ENCODE measurements at regions not wholly inside any gene's neighbourhood (a gene's known extent, or its start where the extent isn't known, plus 50 kb on each side); places are given as distances from the start of the nearest gene placed in this dataset.

DNA sequence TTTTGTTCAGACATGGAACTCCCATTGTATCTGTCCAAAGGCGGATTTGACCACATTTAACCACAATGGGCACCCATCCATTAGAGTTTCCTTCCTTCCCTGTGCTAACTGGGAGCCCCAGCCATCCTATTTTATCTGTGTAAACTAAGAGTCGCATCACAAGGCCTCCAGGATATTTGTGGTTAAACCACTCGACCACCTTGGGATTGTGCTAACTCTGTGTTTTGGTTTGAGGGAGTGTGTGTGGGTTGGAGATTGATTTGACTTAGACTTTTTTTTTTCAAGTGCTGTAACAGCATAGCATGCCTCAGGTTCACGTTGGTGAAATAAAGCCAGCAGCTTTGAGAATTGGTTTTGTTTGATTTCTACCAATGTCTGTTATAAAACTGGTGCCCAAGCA, 100.4 kb upstream of the TP63 start:
- no peak for FAIRE-seq
- no peak for TF ChIP-seq POU2F2 (IDR thresholded peaks at IDR 0.05; ENCODE audit: low read depth, low read length)
- TF ChIP-seq SPI1 (IDR thresholded peaks at IDR 0.05; ENCODE audit: low read depth, low read length), result no peak
- no peak for TF ChIP-seq POLR2A (IDR thresholded peaks at IDR 0.05; ENCODE audit: low read depth, low read length)
- no peak for TF ChIP-seq PAX5 (IDR thresholded peaks at IDR 0.05; ENCODE audit: insufficient read depth, low read length, severe bottlenecking)
- TF ChIP-seq POLR2AphosphoS5 (IDR thresholded peaks at IDR 0.05; ENCODE audit: low read depth, low read length), result no peak
- TF ChIP-seq TAF1 (IDR thresholded peaks at IDR 0.05; ENCODE audit: low read depth, low read length), result no peak
- DNase-seq (ENCODE audit: insufficient read length, low spot score), result no peak

DNA sequence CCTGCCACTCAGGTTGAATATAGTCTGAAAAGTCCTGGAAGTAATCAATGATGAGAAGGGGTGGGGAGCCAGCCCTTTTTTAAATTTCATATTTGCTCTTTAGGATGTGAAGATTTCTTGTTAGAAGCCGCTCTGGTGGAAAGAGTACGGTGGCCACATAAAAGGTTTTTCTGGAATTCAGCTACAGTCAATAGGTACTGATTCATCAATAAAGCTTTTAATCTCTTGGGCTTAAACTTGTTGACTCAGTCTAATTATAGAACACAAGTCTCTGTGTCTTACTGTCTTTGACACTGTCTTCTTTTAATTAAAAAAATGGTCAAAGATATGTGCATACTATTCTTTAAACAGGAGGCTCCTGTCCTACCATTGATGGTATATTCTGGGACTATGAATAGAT, 99.9 kb upstream of the TP63 start:
- no peak for FAIRE-seq
- no peak for DNase-seq (ENCODE audit: insufficient read length, low spot score)
- TF ChIP-seq POLR2A (IDR thresholded peaks at IDR 0.05; ENCODE audit: low read depth, low read length) (no peak), POLR2AphosphoS5 (IDR thresholded peaks at IDR 0.05; ENCODE audit: low read depth, low read length) (no peak), PAX5 (IDR thresholded peaks at IDR 0.05; ENCODE audit: insufficient read depth, low read length, severe bottlenecking) (no peak), TAF1 (IDR thresholded peaks at IDR 0.05; ENCODE audit: low read depth, low read length) (no peak), SPI1 (IDR thresholded peaks at IDR 0.05; ENCODE audit: low read depth, low read length) (no peak)

DNA sequence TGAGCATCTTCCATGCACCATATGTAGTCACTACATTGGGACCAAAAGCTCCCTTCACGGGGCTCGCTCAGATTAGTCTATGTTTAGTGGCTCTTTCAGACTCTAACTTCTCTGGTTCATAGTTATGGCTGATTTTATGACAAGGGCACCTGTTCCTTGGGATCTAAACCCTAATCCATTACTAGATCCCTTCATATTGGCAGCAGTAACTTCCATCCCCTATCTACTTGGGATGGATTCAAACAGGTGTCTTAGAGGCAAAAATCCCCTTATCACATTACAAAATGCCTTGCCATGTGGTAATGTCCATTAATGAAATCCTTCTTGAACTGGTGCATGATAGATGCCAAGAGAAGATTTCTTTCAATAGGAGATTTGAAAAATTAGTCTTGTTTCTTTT, 96.7 kb upstream of the TP63 start:
- no peak for FAIRE-seq
- no peak for DNase-seq (ENCODE audit: insufficient read length, low spot score)
- TF ChIP-seq PAX5 (IDR thresholded peaks at IDR 0.05; ENCODE audit: insufficient read depth, low read length, severe bottlenecking) (no peak), POU2F2 (IDR thresholded peaks at IDR 0.05; ENCODE audit: low read depth, low read length) (no peak), POLR2A (IDR thresholded peaks at IDR 0.05; ENCODE audit: low read depth, low read length) (no peak), POLR2AphosphoS5 (IDR thresholded peaks at IDR 0.05; ENCODE audit: low read depth, low read length) (no peak), TAF1 (IDR thresholded peaks at IDR 0.05; ENCODE audit: low read depth, low read length) (no peak), SPI1 (IDR thresholded peaks at IDR 0.05; ENCODE audit: low read depth, low read length) (no peak)

DNA sequence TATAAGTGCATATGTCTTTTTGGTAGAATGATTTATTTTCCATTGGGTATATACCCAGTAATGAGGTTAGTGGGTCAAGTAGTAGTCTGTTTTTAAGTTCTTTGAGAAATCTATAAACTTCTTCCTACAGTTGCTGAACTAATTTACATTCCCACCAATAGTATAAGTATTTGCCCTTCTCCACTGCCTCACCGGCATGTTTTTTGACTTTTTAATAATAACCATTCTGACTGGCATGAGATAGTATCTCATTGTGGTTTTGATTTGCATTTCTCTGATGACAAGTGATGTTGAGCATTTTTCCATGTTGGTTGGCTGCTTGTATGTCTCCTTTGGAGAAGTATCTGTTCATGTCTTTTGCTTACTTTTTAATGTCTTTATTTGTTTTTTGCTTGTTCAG, 94.1 kb upstream of the TP63 start:
- FAIRE-seq, result no peak

DNA sequence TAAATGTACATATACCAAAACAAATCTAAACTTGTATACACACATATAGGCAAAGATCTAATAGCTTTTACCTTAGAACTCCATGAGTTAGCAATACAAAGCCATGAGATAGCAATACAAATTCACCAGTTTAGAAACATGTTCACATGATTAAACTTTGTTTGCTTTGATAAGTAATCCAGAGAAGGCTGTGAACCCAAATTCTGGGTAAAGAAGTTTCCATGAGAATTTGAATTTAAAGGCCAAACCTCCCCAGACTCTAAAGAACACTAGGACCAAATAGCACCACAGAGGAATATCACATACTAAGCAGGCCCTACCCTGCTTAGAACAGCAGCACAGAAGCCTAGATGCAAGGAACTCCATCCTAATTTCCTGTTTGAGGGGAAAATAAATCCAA, 83.7 kb upstream of the TP63 start:
- no peak for TF ChIP-seq POLR2A (IDR thresholded peaks at IDR 0.05; ENCODE audit: low read depth, low read length)
- no peak for TF ChIP-seq POLR2AphosphoS5 (IDR thresholded peaks at IDR 0.05; ENCODE audit: low read depth, low read length)
- TF ChIP-seq POU2F2 (IDR thresholded peaks at IDR 0.05; ENCODE audit: low read depth, low read length), result no peak
- TF ChIP-seq PAX5 (IDR thresholded peaks at IDR 0.05; ENCODE audit: insufficient read depth, low read length, severe bottlenecking), result no peak
- no peak for TF ChIP-seq SPI1 (IDR thresholded peaks at IDR 0.05; ENCODE audit: low read depth, low read length)
- no peak for TF ChIP-seq TAF1 (IDR thresholded peaks at IDR 0.05; ENCODE audit: low read depth, low read length)
- DNase-seq (ENCODE audit: insufficient read length, low spot score) (no peak), FAIRE-seq (no peak)

More for the DNA sequence above, 94.1 kb upstream of the TP63 start:
- no peak for TF ChIP-seq TAF1 (IDR thresholded peaks at IDR 0.05; ENCODE audit: low read depth, low read length)
- no peak for TF ChIP-seq POLR2AphosphoS5 (IDR thresholded peaks at IDR 0.05; ENCODE audit: low read depth, low read length)
- TF ChIP-seq POLR2A (IDR thresholded peaks at IDR 0.05; ENCODE audit: low read depth, low read length), result no peak
- no peak for TF ChIP-seq SPI1 (IDR thresholded peaks at IDR 0.05; ENCODE audit: low read depth, low read length)
- TF ChIP-seq POU2F2 (IDR thresholded peaks at IDR 0.05; ENCODE audit: low read depth, low read length), result no peak
- TF ChIP-seq PAX5 (IDR thresholded peaks at IDR 0.05; ENCODE audit: insufficient read depth, low read length, severe bottlenecking), result no peak
- no peak for DNase-seq (ENCODE audit: insufficient read length, low spot score)

DNA sequence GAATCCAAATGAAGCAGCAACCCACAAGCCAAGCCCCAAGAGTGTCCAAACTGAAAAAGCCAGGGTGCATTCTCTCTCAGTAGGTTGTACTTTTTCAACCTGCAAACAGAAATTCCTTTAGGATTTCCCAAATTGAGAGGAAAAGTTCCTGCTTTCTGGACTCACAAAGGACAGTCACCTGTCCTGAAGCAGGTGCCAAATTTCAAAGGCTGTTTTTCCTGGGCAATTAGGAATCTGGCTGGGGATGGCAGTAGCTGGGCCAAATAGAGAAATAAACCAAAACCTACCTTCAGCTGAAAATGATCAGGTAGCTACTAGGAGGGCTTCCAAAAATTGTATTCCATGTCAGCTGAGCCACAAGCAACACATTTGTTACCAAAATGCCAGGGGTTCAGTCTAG, 83.1 kb upstream of the TP63 start:
- DNase-seq (ENCODE audit: insufficient read length, low spot score), result no peak
- no peak for FAIRE-seq

DNA sequence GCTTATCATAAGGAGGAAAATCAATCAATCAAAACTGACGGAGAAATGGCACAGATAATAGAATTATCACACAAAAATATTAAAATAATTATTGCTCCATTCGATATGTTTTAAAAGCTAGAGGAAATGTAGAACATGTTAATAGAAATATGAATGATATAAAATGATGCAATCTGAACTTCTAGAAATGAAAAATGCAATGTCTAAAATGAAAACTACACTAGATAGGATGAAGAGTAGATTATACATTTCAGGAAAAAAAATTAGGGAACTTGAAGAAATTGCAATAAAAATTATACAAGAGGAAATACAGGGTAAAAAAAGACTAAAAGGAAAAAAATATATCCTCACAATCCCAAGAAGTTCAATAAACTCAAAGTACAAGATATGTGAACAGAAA, 80.2 kb upstream of the TP63 start:
- TF ChIP-seq SPI1 (IDR thresholded peaks at IDR 0.05; ENCODE audit: low read depth, low read length) (no peak), PAX5 (IDR thresholded peaks at IDR 0.05; ENCODE audit: insufficient read depth, low read length, severe bottlenecking) (no peak), POU2F2 (IDR thresholded peaks at IDR 0.05; ENCODE audit: low read depth, low read length) (no peak), POLR2A (IDR thresholded peaks at IDR 0.05; ENCODE audit: low read depth, low read length) (no peak), POLR2AphosphoS5 (IDR thresholded peaks at IDR 0.05; ENCODE audit: low read depth, low read length) (no peak), TAF1 (IDR thresholded peaks at IDR 0.05; ENCODE audit: low read depth, low read length) (no peak)
- FAIRE-seq (no peak), DNase-seq (ENCODE audit: insufficient read length, low spot score) (no peak)

More for the DNA sequence above, 83.1 kb upstream of the TP63 start:
- TF ChIP-seq POLR2AphosphoS5 (IDR thresholded peaks at IDR 0.05; ENCODE audit: low read depth, low read length) (no peak), POU2F2 (IDR thresholded peaks at IDR 0.05; ENCODE audit: low read depth, low read length) (no peak), SPI1 (IDR thresholded peaks at IDR 0.05; ENCODE audit: low read depth, low read length) (no peak), POLR2A (IDR thresholded peaks at IDR 0.05; ENCODE audit: low read depth, low read length) (no peak)

DNA sequence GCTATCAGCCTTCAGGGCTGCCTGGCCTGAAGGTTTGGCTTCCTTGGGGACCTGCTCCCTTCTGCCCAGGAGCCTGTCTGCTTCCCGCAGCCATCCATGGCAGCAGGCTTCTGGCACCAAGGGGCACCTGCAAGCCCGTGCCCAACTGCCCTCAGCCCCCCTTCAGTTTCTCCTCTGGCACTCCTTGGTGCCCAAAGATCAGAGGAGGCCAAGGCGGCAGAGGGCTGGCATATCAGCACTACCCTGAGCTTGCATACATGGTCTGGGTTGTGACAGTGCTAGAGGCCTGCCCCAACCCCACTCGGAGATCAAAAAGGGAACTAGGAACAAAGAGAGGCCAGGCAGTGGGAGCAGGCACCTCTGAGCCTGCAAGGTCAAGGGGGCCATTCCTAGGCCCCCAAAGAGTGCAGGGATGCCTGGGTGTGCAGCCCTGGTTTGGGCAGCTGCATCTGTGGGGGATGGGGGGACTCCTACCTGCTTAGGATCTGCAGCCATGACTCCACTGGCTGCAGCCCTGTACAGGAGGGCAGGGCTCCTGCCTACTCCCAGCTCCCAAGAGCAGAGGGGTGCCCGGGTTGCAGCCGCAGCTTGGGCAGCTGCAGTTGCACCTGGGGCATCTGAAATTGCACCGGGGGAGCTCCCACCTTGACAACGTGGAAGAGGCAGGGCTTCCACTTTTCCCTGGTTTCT, 76.2 kb upstream of the TP63 start:
- DNase-seq (ENCODE audit: insufficient read length, low spot score) (no peak), FAIRE-seq (no peak)
- TF ChIP-seq TAF1 (IDR thresholded peaks at IDR 0.05; ENCODE audit: low read depth, low read length) (no peak), SPI1 (IDR thresholded peaks at IDR 0.05; ENCODE audit: low read depth, low read length) (no peak), POU2F2 (IDR thresholded peaks at IDR 0.05; ENCODE audit: low read depth, low read length) (no peak), POLR2AphosphoS5 (IDR thresholded peaks at IDR 0.05; ENCODE audit: low read depth, low read length) (no peak), POLR2A (IDR thresholded peaks at IDR 0.05; ENCODE audit: low read depth, low read length) (no peak), PAX5 (IDR thresholded peaks at IDR 0.05; ENCODE audit: insufficient read depth, low read length, severe bottlenecking) (no peak)

DNA sequence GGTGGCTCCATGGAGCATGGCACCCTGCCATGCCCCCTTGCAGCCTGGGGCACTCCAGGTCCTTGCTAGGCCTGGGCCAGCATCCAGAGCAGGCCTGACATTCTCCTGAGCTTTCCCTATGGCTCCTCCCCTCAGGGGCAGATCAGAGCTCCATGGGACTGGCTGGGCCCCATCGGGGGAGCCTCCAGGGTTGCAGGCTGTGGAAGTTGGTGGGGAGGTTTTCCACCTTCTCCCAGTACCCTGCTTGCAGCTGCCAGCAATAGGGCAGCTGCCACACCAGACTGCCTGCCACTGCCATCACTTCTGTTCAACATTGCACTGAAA, 75.7 kb upstream of the TP63 start:
- TF ChIP-seq POLR2A (IDR thresholded peaks at IDR 0.05; ENCODE audit: low read depth, low read length) (no peak), SPI1 (IDR thresholded peaks at IDR 0.05; ENCODE audit: low read depth, low read length) (no peak), POU2F2 (IDR thresholded peaks at IDR 0.05; ENCODE audit: low read depth, low read length) (no peak), TAF1 (IDR thresholded peaks at IDR 0.05; ENCODE audit: low read depth, low read length) (no peak), PAX5 (IDR thresholded peaks at IDR 0.05; ENCODE audit: insufficient read depth, low read length, severe bottlenecking) (no peak), POLR2AphosphoS5 (IDR thresholded peaks at IDR 0.05; ENCODE audit: low read depth, low read length) (no peak)
- DNase-seq (ENCODE audit: insufficient read length, low spot score) (no peak), FAIRE-seq (no peak)

DNA sequence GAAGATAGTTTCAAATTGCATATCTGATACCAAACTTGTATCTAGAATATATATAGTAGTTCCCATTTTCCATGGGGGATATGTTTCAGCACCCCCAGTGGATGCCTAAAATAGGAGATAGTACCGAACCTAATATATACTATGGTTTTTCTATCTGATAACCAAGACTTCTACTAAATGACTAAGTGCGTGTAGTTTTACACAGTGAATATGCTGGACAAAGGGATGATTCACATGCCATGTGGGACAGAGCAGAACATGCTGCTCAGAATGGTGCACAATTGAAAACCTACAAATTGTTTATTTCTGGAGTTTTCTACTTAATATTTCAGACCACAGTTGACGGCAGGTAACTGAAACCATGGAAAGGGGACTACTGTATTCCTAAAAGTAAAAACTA, 73.4 kb upstream of the TP63 start:
- no peak for TF ChIP-seq PAX5 (IDR thresholded peaks at IDR 0.05; ENCODE audit: insufficient read depth, low read length, severe bottlenecking)
- no peak for TF ChIP-seq TAF1 (IDR thresholded peaks at IDR 0.05; ENCODE audit: low read depth, low read length)
- no peak for TF ChIP-seq POU2F2 (IDR thresholded peaks at IDR 0.05; ENCODE audit: low read depth, low read length)
- TF ChIP-seq SPI1 (IDR thresholded peaks at IDR 0.05; ENCODE audit: low read depth, low read length), result no peak
- TF ChIP-seq POLR2AphosphoS5 (IDR thresholded peaks at IDR 0.05; ENCODE audit: low read depth, low read length), result no peak
- TF ChIP-seq POLR2A (IDR thresholded peaks at IDR 0.05; ENCODE audit: low read depth, low read length), result no peak
- DNase-seq (ENCODE audit: insufficient read length, low spot score) (no peak), FAIRE-seq (peak; percentile 50)
